IMR-90 (cell line): ENCODE measurements at regions not wholly inside any gene's neighbourhood (a gene's known extent, or its start where the extent isn't known, plus 50 kb on each side); places are given as distances from the start of the nearest gene placed in this dataset.

Experiments
- ATAC-seq: fragments of 200-7000 bp; cut with Tn5 transposase; 2 replicates; pipeline ENCODE4 v1.9.1; 2020; ENCODE audit warnings: low read depth, mild to moderate bottlenecking, moderate library complexity
- BruUV-seq: library from RNA; stranded (reverse); fragments of 400-500 nt; replicated peaks from 2 replicates; lab custom pipeline; 2021; lab: Mats Ljungman, UMichigan
- CTCF ChIA-PET: fragments of 300-600 bp; formaldehyde crosslinking; extraction: SDS; loops from one replicate; lab custom pipeline; 2021; ENCODE audit warnings: antibody characterized with exemption; lab: Yijun Ruan, JAX
- POLR2A ChIA-PET: fragments of 300-600 bp; sonication (Branson Sonifier 250); formaldehyde crosslinking; loops from one replicate; lab custom pipeline; 2022; ENCODE audit warnings: antibody characterized with exemption; ENCODE audit not compliant: unreplicated experiment; lab: Charles Lee
- DNase-seq: peaks from one replicate; pipeline ENCODE4 v3.0.0; 2013
- H2AFZ ChIP-seq: replicated peaks from 2 replicates; pipeline ENCODE3; 2013; ENCODE audit warnings: low read length, mild to moderate bottlenecking; ENCODE audit not compliant: poor library complexity
- H2AK5ac ChIP-seq: 2 replicates; pipeline ENCODE4 v1.6.1; 2013; ENCODE audit warnings: low read depth, low read length, inconsistent platforms
- H2AK9ac ChIP-seq: replicated peaks from 2 replicates; pipeline ENCODE3; 2013; ENCODE audit warnings: mild to moderate bottlenecking, low read depth, low read length, moderate library complexity; ENCODE audit not compliant: poor library complexity
- H2BK120ac ChIP-seq: 2 replicates; pipeline ENCODE4 v1.6.1; 2013; ENCODE audit warnings: low read depth, low read length, inconsistent platforms
- H2BK15ac ChIP-seq: 3 replicates; pipeline ENCODE4 v1.6.1; 2013; ENCODE audit warnings: low read depth, low read length, inconsistent platforms
- H2BK20ac ChIP-seq: 2 replicates; pipeline ENCODE4 v1.6.1; 2013; ENCODE audit warnings: low read depth, mild to moderate bottlenecking, inconsistent platforms, low read length, moderate library complexity
- H2BK5ac ChIP-seq: 2 replicates; pipeline ENCODE4 v1.6.1; 2013; ENCODE audit warnings: mild to moderate bottlenecking, low read depth, low read length, inconsistent platforms; ENCODE audit not compliant: poor library complexity, severe bottlenecking
- H3K14ac ChIP-seq: replicated peaks from 2 replicates; pipeline ENCODE4 v1.6.1; 2013; ENCODE audit warnings: low read depth, low read length, inconsistent platforms
- H3K18ac ChIP-seq: 2 replicates; pipeline ENCODE4 v1.6.1; 2013; ENCODE audit warnings: low read depth, low read length, control low read depth
- H3K23ac ChIP-seq: 2 replicates; pipeline ENCODE4 v1.6.1; 2013; ENCODE audit warnings: low read depth, low read length, inconsistent platforms
- H3K27ac ChIP-seq: 2 replicates; pipeline ENCODE4 v1.5.1; 2013; ENCODE audit warnings: mild to moderate bottlenecking, control low read depth, low read length; ENCODE audit not compliant: insufficient read depth
- H3K27me3 ChIP-seq: 2 replicates; pipeline ENCODE4 v1.6.1; 2013; ENCODE audit warnings: low read length; ENCODE audit not compliant: control insufficient read depth, insufficient read depth
- H3K36me3 ChIP-seq: 2 replicates; pipeline ENCODE4 v1.6.1; 2013; ENCODE audit warnings: low read length, mixed read lengths; ENCODE audit not compliant: control insufficient read depth, insufficient read depth
- H3K4ac ChIP-seq: 2 replicates; pipeline ENCODE4 v1.6.1; 2013; ENCODE audit warnings: low read depth, low read length, inconsistent platforms
- H3K4me1 ChIP-seq: 2 replicates; pipeline ENCODE4 v1.6.1; 2013; ENCODE audit warnings: low read length, mixed read lengths; ENCODE audit not compliant: control insufficient read depth, insufficient read depth
- H3K4me2 ChIP-seq: 2 replicates; pipeline ENCODE4 v1.6.1; 2013; ENCODE audit warnings: low read depth, mild to moderate bottlenecking, control low read depth, low read length, moderate library complexity
- H3K4me3 ChIP-seq: 2 replicates; pipeline ENCODE4 v1.5.1; 2013; ENCODE audit warnings: low read depth, mild to moderate bottlenecking, control low read depth, low read length, moderate library complexity; ENCODE audit not compliant: insufficient read depth
- H3K56ac ChIP-seq: 2 replicates; pipeline ENCODE4 v1.6.1; 2013; ENCODE audit warnings: low read length, inconsistent platforms; ENCODE audit not compliant: insufficient read depth; ENCODE audit errors: extremely low read depth
- H3K79me1 ChIP-seq, 2 experiments: 2 replicates each; pipeline ENCODE4 v1.6.1; 2013; ENCODE audit warnings: low read length in 2 of 2, inconsistent platforms in 1 of 2, low read depth in 1 of 2
- H3K9ac ChIP-seq: 2 replicates; pipeline ENCODE4 v1.6.1; 2013; ENCODE audit warnings: low read depth, low read length, control low read depth
- H3K9me1 ChIP-seq: 2 replicates; pipeline ENCODE4 v1.6.1; 2013; ENCODE audit warnings: low read length, inconsistent platforms; ENCODE audit not compliant: insufficient read depth
- H3K9me3 ChIP-seq: 2 replicates; pipeline ENCODE4 v1.6.1; 2013; ENCODE audit warnings: low read length; ENCODE audit not compliant: control insufficient read depth, insufficient read depth
- H4K20me1 ChIP-seq: 2 replicates; pipeline ENCODE4 v1.6.1; 2013; ENCODE audit warnings: low read length, inconsistent platforms; ENCODE audit not compliant: insufficient read depth
- H4K5ac ChIP-seq: 2 replicates; pipeline ENCODE4 v1.6.1; 2013; ENCODE audit warnings: mild to moderate bottlenecking, low read depth, low read length, control low read depth
- H4K8ac ChIP-seq, 2 experiments: 2 replicates each; pipeline ENCODE4 v1.6.1; 2013; ENCODE audit warnings: low read depth in 2 of 2, low read length in 2 of 2, control low read depth in 1 of 2, inconsistent platforms in 1 of 2
- H4K91ac ChIP-seq: 2 replicates; pipeline ENCODE4 v1.6.1; 2013; ENCODE audit warnings: low read depth, low read length, inconsistent platforms; ENCODE audit not compliant: insufficient read depth
- BHLHE40 ChIP-seq: fragments of 150-350 bp; IDR thresholded peaks from 2 replicates; pipeline ENCODE4 v1.6.1; 2016; ENCODE audit warnings: mild to moderate bottlenecking, low read depth, low read length
- NFE2L2 ChIP-seq: fragments of 150-350 bp; IDR thresholded peaks from 2 replicates; pipeline ENCODE4 v1.6.1; 2016; ENCODE audit warnings: low read depth, mild to moderate bottlenecking, low read length
- WGBS, 2 experiments: methylation state at CpG; one replicate each; pipeline versions ENCODE4 v1.1.5 to v1.1.7; 2013; ENCODE audit warnings: missing lambda C conversion rate in 2 of 2; ENCODE audit not compliant: insufficient read length in 1 of 2; ENCODE audit errors: extremely low coverage in 2 of 2; 5-methylcytosine and 5-hydroxymethylcytosine counted together
- dilution Hi-C: fragments of 300-500 bp; cut with HindIII; formaldehyde crosslinking; loops from one replicate; pipeline ENCODE4 v1.14.3; 2018; ENCODE audit warnings: low sequenced_read_pairs; ENCODE audit not compliant: unreplicated experiment
- in situ Hi-C: fragments of 300-500 bp; cut with MboI; formaldehyde crosslinking; loops from 3 replicates; pipeline ENCODE4 v1.14.3; 2019; ENCODE audit warnings: low sequenced_read_pairs, inconsistent platforms, mixed read lengths
- intact Hi-C: fragments of 100-400 bp; cut with micrococcal nuclease; formaldehyde crosslinking; loops from 2 replicates; pipeline ENCODE4 v1.10.0; 2022

DNA sequence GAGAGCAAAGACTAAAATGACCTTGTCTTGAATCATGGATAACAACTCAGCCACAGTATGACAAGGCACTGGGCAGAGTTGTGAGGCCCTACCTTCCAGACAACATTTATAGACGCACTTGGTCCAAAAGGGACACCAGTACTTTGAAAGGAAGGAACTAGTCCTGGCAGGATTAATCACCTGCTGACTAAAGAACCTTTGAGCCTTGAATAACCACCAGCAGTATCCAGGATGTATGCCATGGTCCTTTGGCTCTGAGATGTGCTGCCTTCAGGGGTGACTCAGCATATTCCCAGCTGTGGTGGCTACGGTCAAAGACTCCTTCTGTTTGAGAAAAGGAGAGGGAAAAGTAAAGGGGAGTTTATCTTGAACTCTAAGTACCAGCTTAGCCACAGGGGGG, 118.1 kb upstream of the PRR32 start:
- Histone ChIP-seq H3K4me1 (no peaks in the 10 kb centered on the region), H2BK20ac (no peak overlapping the region), H2BK120ac (no peak overlapping the region), H4K5ac (no peak overlapping the region), H2AK9ac (no peak overlapping the region), H4K20me1 (no peaks in the 10 kb centered on the region), H2AK5ac (no peak overlapping the region), H2BK5ac (no peak overlapping the region), H3K79me1 (no peaks in the 10 kb centered on the region), H4K91ac (no peak overlapping the region), H3K27ac (no peak overlapping the region), H3K4me2 (no peak overlapping the region), H3K9me1 (no peaks in the 10 kb centered on the region), H4K8ac (no peak overlapping the region), H3K4me3 (no peak overlapping the region), H3K9ac (no peak overlapping the region), H3K4ac (no peak overlapping the region), H3K18ac (no peak overlapping the region), H2AFZ (no peak overlapping the region), H3K9me3 (peaks cover 3% of the 10 kb centered on the region; the same call in 1 of the 2 replicates), H3K56ac (no peak overlapping the region), H3K27me3 (no peaks in the 10 kb centered on the region), H3K23ac (no peak overlapping the region), H2BK15ac (no peak overlapping the region), H3K14ac (no peak overlapping the region), H3K36me3 (no peaks in the 10 kb centered on the region)
- intact Hi-C loops (no loop called here), dilution Hi-C loops (no loop called here), in situ Hi-C loops (no loop called here)
- ATAC-seq (no peak), DNase-seq (no peak)
- WGBS, 2 experiments = no CpG with 5 or more reads among the region's 2 CpGs
- TF ChIP-seq NFE2L2 (peak; percentile 75), BHLHE40 (no peak)
- CTCF ChIA-PET = no interaction called here
- BruUV-seq = no TSS peak
- POLR2A ChIA-PET = no interaction called here
